Islet of Langerhans (tissue), 1 donor: ENCODE measurements at regions not wholly inside any gene's neighbourhood (a gene's known extent, or its start where the extent isn't known, plus 50 kb on each side); places are given as distances from the start of the nearest gene placed in this dataset.

ENCODE experiments used
- FAIRE-seq: peaks from one replicate; lab custom pipeline; 2011; peaks lifted over from hg19 to GRCh38; lab: Jason Lieb, UNC

GRCh38 chr9:108489567-108489966 is 366.2 kb downstream of the ACTL7B start:
- no peak for FAIRE-seq

DNA sequence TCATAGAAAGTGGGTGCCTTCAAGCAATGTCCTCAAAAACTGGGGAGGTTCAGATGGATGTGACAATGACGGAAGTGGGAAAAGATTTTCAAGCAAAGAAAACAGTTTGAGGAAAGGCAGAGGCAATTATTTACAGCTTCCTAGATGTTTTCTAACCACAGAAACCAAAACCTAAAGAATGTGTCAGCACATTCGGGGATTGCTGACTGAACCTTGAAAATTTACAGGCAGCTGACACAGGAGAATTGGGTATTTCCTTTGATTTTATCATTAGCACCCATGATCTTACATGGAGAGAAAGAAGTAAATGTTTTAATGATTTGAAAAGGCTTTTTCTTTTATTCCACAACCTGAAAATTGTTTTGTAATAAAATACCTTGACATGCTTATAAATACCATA is 369.0 kb downstream of the ACTL7B start:
- FAIRE-seq: no peak

- FAIRE-seq: no peak
These were observed 371.3 kb downstream of the ACTL7B start for GRCh38 chr9:108484468-108484867.

DNA sequence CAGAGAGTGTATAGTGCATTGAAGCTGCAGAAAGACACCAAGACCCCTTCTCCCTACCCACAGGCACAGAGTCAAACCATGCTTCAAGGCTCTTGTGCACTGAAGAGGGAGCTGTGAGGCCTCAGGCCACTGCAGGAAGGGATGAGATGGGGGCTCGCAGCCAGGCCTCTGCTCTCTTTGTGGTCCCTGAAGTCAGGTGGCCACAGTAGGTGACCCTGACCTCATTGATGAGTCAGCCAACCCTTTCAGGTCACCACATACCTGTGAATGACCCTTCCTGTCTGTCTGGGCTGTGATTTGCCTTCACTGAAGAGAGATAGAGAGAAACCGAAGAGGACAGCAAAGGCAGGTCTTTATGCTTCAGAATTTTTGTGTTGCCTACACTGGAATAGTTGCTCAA is 372.1 kb downstream of the ACTL7B start:
- FAIRE-seq: no peak

GRCh38 chr9:108479989-108480652 is 375.7 kb downstream of the ACTL7B start:
- FAIRE-seq: no peak

- FAIRE-seq: no peak
These were observed 377.1 kb downstream of the ACTL7B start for GRCh38 chr9:108478431-108479332.

DNA sequence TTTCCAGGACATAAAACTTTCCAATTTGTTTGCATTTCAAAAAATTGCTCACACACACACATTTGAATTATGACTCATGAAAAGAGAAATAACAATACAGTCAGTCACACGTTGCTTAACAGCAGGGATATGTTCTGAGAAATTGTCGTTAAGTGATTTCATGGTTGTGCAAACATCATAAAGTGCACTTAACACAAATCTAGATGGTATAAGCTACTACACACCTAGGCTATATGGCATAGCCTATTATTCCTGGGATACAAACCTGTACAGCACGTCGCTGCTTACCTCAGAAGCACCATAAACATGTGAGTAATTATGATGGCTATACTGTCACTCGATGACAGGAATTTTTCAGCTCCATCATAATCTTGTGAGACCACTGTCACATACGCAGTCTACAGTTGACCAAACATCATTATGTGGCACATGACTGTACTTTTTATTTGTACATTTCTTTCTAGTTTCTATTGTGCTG is 378.2 kb downstream of the ACTL7B start:
- FAIRE-seq: peak; percentile 79

GRCh38 chr9:108476574-108476973 is 379.2 kb downstream of the ACTL7B start:
- no peak for FAIRE-seq

GRCh38 chr9:108475813-108476212 is 380.0 kb downstream of the ACTL7B start:
- no peak for FAIRE-seq

DNA sequence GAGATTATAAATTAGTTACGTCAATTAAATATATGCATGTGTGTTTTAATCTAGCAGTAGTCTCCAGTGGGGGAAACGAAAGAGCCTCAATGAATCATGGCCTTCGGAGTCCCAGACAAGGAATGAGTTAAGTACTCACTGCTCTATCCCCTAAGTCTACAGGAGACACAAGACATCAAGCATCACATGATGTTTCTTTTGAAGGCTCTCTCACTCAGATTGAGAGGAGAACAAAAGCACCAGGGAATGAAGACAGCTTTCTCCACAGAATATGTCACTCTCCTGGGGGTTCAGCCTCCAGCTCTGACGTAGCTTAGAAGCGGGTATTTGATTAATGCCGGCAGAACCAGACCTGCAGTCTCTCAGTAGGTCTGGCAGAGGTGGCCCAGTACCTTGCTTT is 381.4 kb downstream of the ACTL7B start:
- no peak for FAIRE-seq

GRCh38 chr9:108473209-108474112 is 382.3 kb downstream of the ACTL7B start:
- no peak for FAIRE-seq

- FAIRE-seq: no peak
These were observed 386.1 kb downstream of the ACTL7B start for GRCh38 chr9:108469654-108470053.

GRCh38 chr9:108468364-108468763 is 387.4 kb downstream of the ACTL7B start:
- no peak for FAIRE-seq

- FAIRE-seq: no peak
These were observed 388.0 kb downstream of the ACTL7B start for GRCh38 chr9:108467653-108468324.

GRCh38 chr9:108467161-108467560 is 388.6 kb downstream of the ACTL7B start:
- no peak for FAIRE-seq

GRCh38 chr9:108466304-108466703 is 389.5 kb downstream of the ACTL7B start:
- FAIRE-seq: no peak

- no peak for FAIRE-seq
These were observed 391.7 kb downstream of the ACTL7B start for GRCh38 chr9:108463932-108464606.

- FAIRE-seq: no peak
These were observed 398.9 kb downstream of the ACTL7B start for GRCh38 chr9:108456903-108457302.

- FAIRE-seq: no peak
These were observed 410.2 kb downstream of the ACTL7B start for GRCh38 chr9:108445431-108446071.
